ES-I3 (cell line): ENCODE measurements at regions not wholly inside any gene's neighbourhood (a gene's known extent, or its start where the extent isn't known, plus 50 kb on each side); places are given as distances from the start of the nearest gene placed in this dataset.

Experiments
- H3K36me3 ChIP-seq: 2 replicates; pipeline ENCODE4 v1.6.1; 2013; ENCODE audit warnings: mild to moderate bottlenecking, low read length, control low read depth, moderate library complexity; ENCODE audit not compliant: insufficient read depth
- H3K4me1 ChIP-seq: 2 replicates; pipeline ENCODE4 v1.6.1; 2013; ENCODE audit warnings: mild to moderate bottlenecking, control low read depth, low read length; ENCODE audit not compliant: insufficient read depth
- H3K9ac ChIP-seq: 2 replicates; pipeline ENCODE4 v1.6.1; 2013; ENCODE audit warnings: low read depth, mild to moderate bottlenecking, low read length, moderate library complexity
- H3K9me3 ChIP-seq: 2 replicates; pipeline ENCODE4 v1.6.1; 2013; ENCODE audit warnings: mild to moderate bottlenecking, low read length, moderate library complexity; ENCODE audit not compliant: control insufficient read depth, insufficient read depth

GRCh38 chr11:92552942-92553341 lies 328.3 kb downstream of the FAT3 start:
- H3K9me3 ChIP-seq: no peaks in the 10 kb centered on the region
- H3K4me1 ChIP-seq: peaks cover 17% of the 10 kb centered on the region; the same call in 1 of the 2 replicates
- no peak overlapping the region for H3K9ac ChIP-seq
- H3K36me3 ChIP-seq: no peaks in the 10 kb centered on the region

DNA sequence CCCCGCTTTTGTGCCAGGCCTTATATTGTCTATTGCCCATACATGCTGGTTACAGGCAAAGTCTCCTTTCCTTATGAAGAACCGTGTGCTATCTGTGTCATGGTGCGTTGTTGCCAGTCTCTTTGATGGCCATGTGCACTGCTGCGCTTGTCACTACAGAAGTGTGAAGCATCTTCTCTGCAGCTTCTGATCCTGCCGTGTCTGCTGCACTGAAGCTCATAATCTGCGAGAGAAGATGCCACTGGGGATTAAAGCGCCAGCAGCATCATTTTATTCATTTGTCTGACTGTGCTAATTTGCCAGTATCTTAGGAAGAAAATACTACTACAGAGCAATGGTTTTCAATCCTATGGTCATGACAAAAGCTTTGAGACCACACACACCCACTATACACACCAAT lies 330.1 kb downstream of the FAT3 start:
- Histone ChIP-seq H3K9me3 (no peaks in the 10 kb centered on the region), H3K9ac (no peak overlapping the region), H3K4me1 (peaks cover 12% of the 10 kb centered on the region; the same call in 1 of the 2 replicates), H3K36me3 (no peaks in the 10 kb centered on the region)

- Histone ChIP-seq H3K9me3 (no peaks in the 10 kb centered on the region), H3K9ac (no peak overlapping the region), H3K36me3 (no peaks in the 10 kb centered on the region)
Observed at GRCh38 chr11:92556431-92556830, 331.8 kb downstream of the FAT3 start.

DNA sequence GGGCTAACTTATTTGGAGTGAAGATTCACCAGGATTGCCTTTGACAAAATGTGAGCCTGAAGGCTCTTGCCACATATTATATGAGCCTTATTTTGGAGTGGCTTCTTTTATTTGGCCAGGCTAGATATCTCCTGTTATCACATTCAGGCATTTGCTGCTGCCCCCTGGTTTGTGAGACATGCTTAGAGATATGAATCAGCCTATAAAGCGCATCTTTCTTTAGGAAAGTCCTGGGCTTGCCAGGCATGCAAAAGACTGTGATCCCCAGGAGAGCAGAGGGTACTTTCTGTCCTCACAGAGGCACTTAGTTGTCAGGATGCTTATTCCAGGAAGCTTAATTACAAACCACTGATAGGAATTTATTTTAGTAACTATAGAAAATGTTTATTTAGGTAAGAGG lies 333.3 kb downstream of the FAT3 start:
- Histone ChIP-seq H3K36me3 (no peaks in the 10 kb centered on the region), H3K9me3 (no peaks in the 10 kb centered on the region), H3K9ac (no peak overlapping the region), H3K4me1 (no peaks in the 10 kb centered on the region)

More at GRCh38 chr11:92556431-92556830, 331.8 kb downstream of the FAT3 start:
- no peaks in the 10 kb centered on the region for H3K4me1 ChIP-seq

DNA sequence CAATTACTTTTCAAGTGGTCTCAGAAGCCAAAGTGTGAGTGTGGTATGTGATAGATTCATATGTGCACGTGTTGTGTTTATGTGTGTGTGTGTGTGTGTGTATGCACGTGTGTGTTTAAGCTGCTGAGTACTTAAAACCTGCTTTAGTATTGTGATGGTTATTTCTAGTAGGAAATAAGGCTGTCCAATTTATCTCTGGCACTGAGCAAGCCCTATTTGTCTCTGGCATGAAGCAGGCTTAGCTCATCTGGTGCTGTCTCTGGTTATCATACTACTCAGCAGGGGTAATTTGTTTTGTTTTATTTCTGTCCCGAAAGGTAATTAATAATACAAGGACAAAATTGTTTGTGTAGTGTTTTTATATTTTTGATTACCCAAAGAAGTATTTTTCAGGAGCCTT lies 333.7 kb downstream of the FAT3 start:
- no peak overlapping the region for H3K9ac ChIP-seq
- H3K4me1 ChIP-seq: no peaks in the 10 kb centered on the region
- H3K9me3 ChIP-seq: no peaks in the 10 kb centered on the region
- H3K36me3 ChIP-seq: no peaks in the 10 kb centered on the region

GRCh38 chr11:92569726-92570125 lies 345.1 kb downstream of the FAT3 start:
- peaks cover 11% of the 10 kb centered on the region; the same call in 1 of the 2 replicates for H3K4me1 ChIP-seq
- H3K9me3 ChIP-seq: no peaks in the 10 kb centered on the region
- H3K9ac ChIP-seq: no peak overlapping the region
- no peaks in the 10 kb centered on the region for H3K36me3 ChIP-seq

GRCh38 chr11:92572559-92572958 lies 347.9 kb downstream of the FAT3 start:
- Histone ChIP-seq H3K4me1 (peaks cover 11% of the 10 kb centered on the region; the same call in 1 of the 2 replicates), H3K9ac (no peak overlapping the region), H3K36me3 (no peaks in the 10 kb centered on the region), H3K9me3 (no peaks in the 10 kb centered on the region)

GRCh38 chr11:92576315-92576714 lies 351.7 kb downstream of the FAT3 start:
- H3K4me1 ChIP-seq: no peaks in the 10 kb centered on the region
- no peak overlapping the region for H3K9ac ChIP-seq
- H3K9me3 ChIP-seq: no peaks in the 10 kb centered on the region
- no peaks in the 10 kb centered on the region for H3K36me3 ChIP-seq

GRCh38 chr11:92580908-92581307 lies 356.3 kb downstream of the FAT3 start:
- Histone ChIP-seq H3K9me3 (no peaks in the 10 kb centered on the region), H3K4me1 (peaks cover 4% of the 10 kb centered on the region; the same call in 1 of the 2 replicates), H3K9ac (no peak overlapping the region)

DNA sequence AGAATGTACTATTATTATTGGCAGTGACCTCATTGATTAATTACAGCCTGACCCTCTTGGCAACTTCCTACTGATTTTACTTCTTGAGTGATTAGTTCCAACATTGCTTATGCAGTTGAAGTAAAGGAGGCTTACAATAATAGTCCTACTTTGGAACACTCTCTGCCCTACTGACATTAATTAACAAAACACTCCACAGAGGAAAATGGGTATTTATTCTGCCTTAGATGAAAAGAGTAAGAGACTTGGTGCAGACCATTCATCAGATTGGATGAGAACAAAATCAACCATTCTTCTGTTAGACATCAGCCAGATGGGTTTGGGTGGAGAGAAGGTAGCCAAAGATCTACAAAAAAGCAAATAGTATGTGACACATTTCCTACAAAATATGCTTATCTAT lies 363.8 kb downstream of the FAT3 start:
- Histone ChIP-seq H3K36me3 (no peaks in the 10 kb centered on the region), H3K4me1 (no peaks in the 10 kb centered on the region), H3K9ac (no peak overlapping the region), H3K9me3 (no peaks in the 10 kb centered on the region)

More at GRCh38 chr11:92580908-92581307, 356.3 kb downstream of the FAT3 start:
- no peaks in the 10 kb centered on the region for H3K36me3 ChIP-seq

DNA sequence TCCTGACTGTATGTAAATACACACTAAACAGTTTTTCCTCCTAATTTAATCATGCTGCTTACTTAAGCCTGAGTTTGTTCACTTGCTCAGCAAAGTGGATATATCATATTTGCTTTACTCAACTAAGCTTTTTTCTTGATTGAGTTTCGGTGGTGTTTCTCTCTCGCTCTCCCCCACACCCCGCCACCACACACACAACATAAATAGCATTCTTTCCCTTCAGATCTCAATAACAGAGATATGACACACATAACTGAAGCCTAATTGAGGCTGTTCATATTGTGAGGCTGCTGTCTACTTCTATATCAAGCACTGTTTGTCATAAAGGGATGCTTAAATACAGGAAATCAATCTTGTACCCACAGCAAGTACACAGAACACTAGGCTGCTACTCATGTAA lies 364.9 kb downstream of the FAT3 start:
- Histone ChIP-seq H3K36me3 (no peaks in the 10 kb centered on the region), H3K9me3 (no peaks in the 10 kb centered on the region), H3K4me1 (no peaks in the 10 kb centered on the region), H3K9ac (no peak overlapping the region)

DNA sequence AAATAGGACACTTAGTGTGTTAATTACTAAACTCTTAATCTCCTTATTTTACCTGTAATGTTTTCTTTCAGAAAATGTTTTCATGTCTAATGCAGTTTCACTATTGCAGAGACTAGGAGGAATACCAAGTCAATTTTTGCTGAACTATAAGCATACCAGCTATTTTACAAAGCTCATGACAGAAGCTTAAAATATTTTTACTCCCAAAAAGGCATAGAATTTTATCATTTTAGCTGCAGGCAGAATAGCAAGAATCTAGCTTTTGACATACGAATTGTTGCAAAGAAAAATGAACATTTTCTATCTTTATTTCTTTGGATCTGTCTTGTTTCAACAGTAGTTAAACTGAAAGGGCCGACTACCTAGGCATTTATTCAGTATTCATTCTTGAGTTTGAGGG lies 366.9 kb downstream of the FAT3 start:
- no peak overlapping the region for H3K9ac ChIP-seq
- H3K36me3 ChIP-seq: no peaks in the 10 kb centered on the region
- no peaks in the 10 kb centered on the region for H3K9me3 ChIP-seq
- H3K4me1 ChIP-seq: no peaks in the 10 kb centered on the region

DNA sequence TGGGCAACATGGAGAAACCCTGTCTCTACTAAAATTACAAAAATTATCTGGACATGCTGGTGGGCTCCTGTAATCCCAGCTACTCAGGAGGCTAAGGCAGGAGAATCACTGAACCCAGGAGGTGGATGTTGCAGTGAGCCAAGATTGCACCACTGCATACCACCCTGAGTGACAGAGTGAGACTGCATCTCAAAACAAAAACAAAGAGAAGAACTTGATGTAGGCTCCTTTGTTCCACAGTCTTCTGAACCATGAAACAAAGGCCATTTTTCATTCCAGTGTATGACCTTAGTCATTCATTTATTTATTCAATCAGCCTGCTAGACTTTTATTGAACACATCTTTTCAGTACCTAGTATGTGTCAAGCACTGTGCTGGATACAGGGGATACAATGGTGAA lies 369.6 kb downstream of the FAT3 start:
- Histone ChIP-seq H3K36me3 (no peaks in the 10 kb centered on the region), H3K4me1 (no peaks in the 10 kb centered on the region), H3K9ac (no peak overlapping the region), H3K9me3 (no peaks in the 10 kb centered on the region)

DNA sequence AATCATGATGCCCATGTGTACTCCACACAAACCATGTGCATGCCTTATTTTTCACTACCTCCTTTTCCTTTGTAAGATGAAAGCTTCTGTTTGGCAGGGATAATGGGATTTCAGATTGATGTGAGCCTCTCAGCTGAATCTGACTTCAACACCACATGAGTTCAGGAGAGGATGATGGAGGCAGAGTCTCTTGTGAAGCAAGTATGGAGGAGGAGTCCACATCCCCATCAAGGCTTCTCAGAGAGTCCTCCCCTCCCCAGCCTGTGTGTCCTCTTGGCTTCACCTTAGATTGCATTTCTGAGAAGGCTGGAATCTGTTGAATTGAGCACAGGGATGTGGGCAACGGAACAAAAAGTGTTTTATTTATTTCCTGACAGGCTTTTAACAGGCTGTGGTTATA lies 370.4 kb downstream of the FAT3 start:
- H3K9ac ChIP-seq: no peak overlapping the region
- no peaks in the 10 kb centered on the region for H3K4me1 ChIP-seq
- H3K36me3 ChIP-seq: no peaks in the 10 kb centered on the region
- no peaks in the 10 kb centered on the region for H3K9me3 ChIP-seq

GRCh38 chr11:92596596-92597317 lies 372.1 kb downstream of the FAT3 start:
- no peaks in the 10 kb centered on the region for H3K9me3 ChIP-seq
- no peak overlapping the region for H3K9ac ChIP-seq
- H3K4me1 ChIP-seq: no peaks in the 10 kb centered on the region
- no peaks in the 10 kb centered on the region for H3K36me3 ChIP-seq
